ENCODE measurements at regions not wholly inside any gene's neighbourhood (a gene's known extent, or its start where the extent isn't known, plus 50 kb on each side); places are given as distances from the start of the nearest gene placed in this dataset.

GRCh38 chr3:95037927-95038326, 975.1 kb downstream of the NSUN3 start:
- Histone ChIP-seq H3K9me3 (ENCODE audit: low read depth, low read length) (no peaks in the 10 kb centered on the region), H3K79me2 (ENCODE audit: insufficient read depth, low read length) (no peaks in the 10 kb centered on the region), H3K27ac (ENCODE audit: low read depth, low read length) (no peak overlapping the region), H3K4me1 (ENCODE audit: insufficient read depth, low read length) (no peaks in the 10 kb centered on the region), H3K27me3 (ENCODE audit: insufficient read depth, low read length) (no peaks in the 10 kb centered on the region), H4K20me1 (ENCODE audit: insufficient read depth, low read length) (no peaks in the 10 kb centered on the region), H3K4me3 (ENCODE audit: insufficient read depth, low read length) (no peak overlapping the region), H2AFZ (ENCODE audit: low read length) (no peak overlapping the region), H3K36me3 (ENCODE audit: insufficient read depth, low read length) (no peaks in the 10 kb centered on the region), H3K4me2 (ENCODE audit: insufficient read depth, low read length) (no peak overlapping the region)
- no peak for DNase-seq (ENCODE audit: insufficient read length, low spot score, missing footprints)
- no peak for TF ChIP-seq CTCF (IDR thresholded peaks at IDR 0.05; ENCODE audit: extremely low read depth, low read depth, low read length)

GRCh38 chr3:95044101-95044500, 981.2 kb downstream of the NSUN3 start:
- no peak overlapping the region for H2AFZ ChIP-seq (ENCODE audit: low read length)
- no peaks in the 10 kb centered on the region for H3K9me3 ChIP-seq (ENCODE audit: low read depth, low read length)
- no peaks in the 10 kb centered on the region for H3K79me2 ChIP-seq (ENCODE audit: insufficient read depth, low read length)
- H3K4me2 ChIP-seq (ENCODE audit: insufficient read depth, low read length): no peak overlapping the region
- no peak overlapping the region for H3K27ac ChIP-seq (ENCODE audit: low read depth, low read length)
- H3K27me3 ChIP-seq (ENCODE audit: insufficient read depth, low read length): no peaks in the 10 kb centered on the region
- no peak for TF ChIP-seq CTCF (IDR thresholded peaks at IDR 0.05; ENCODE audit: extremely low read depth, low read depth, low read length)
- H3K36me3 ChIP-seq (ENCODE audit: insufficient read depth, low read length): no peaks in the 10 kb centered on the region
- no peak overlapping the region for H3K4me3 ChIP-seq (ENCODE audit: insufficient read depth, low read length)
- no peak for DNase-seq (ENCODE audit: insufficient read length, low spot score, missing footprints)
- H3K4me1 ChIP-seq (ENCODE audit: insufficient read depth, low read length): no peaks in the 10 kb centered on the region
- H4K20me1 ChIP-seq (ENCODE audit: insufficient read depth, low read length): no peaks in the 10 kb centered on the region

GRCh38 chr3:95048564-95048963, 985.7 kb downstream of the NSUN3 start:
- no peak for TF ChIP-seq CTCF (IDR thresholded peaks at IDR 0.05; ENCODE audit: extremely low read depth, low read depth, low read length)
- H2AFZ ChIP-seq (ENCODE audit: low read length): no peak overlapping the region
- no peak for DNase-seq (ENCODE audit: insufficient read length, low spot score, missing footprints)

GRCh38 chr3:95049841-95050240, 987.0 kb downstream of the NSUN3 start:
- no peak overlapping the region for H3K27ac ChIP-seq (ENCODE audit: low read depth, low read length)
- H3K4me3 ChIP-seq (ENCODE audit: insufficient read depth, low read length): no peak overlapping the region
- H3K27me3 ChIP-seq (ENCODE audit: insufficient read depth, low read length): no peaks in the 10 kb centered on the region
- no peak for TF ChIP-seq CTCF (IDR thresholded peaks at IDR 0.05; ENCODE audit: extremely low read depth, low read depth, low read length)
- no peak overlapping the region for H2AFZ ChIP-seq (ENCODE audit: low read length)
- no peak overlapping the region for H3K4me2 ChIP-seq (ENCODE audit: insufficient read depth, low read length)
- no peak for DNase-seq (ENCODE audit: insufficient read length, low spot score, missing footprints)
- H4K20me1 ChIP-seq (ENCODE audit: insufficient read depth, low read length): no peaks in the 10 kb centered on the region
- no peaks in the 10 kb centered on the region for H3K4me1 ChIP-seq (ENCODE audit: insufficient read depth, low read length)
- no peaks in the 10 kb centered on the region for H3K9me3 ChIP-seq (ENCODE audit: low read depth, low read length)
- H3K36me3 ChIP-seq (ENCODE audit: insufficient read depth, low read length): no peaks in the 10 kb centered on the region
- H3K79me2 ChIP-seq (ENCODE audit: insufficient read depth, low read length): no peaks in the 10 kb centered on the region

More at GRCh38 chr3:95048564-95048963, 985.7 kb downstream of the NSUN3 start:
- Histone ChIP-seq H4K20me1 (ENCODE audit: insufficient read depth, low read length) (no peaks in the 10 kb centered on the region), H3K36me3 (ENCODE audit: insufficient read depth, low read length) (no peaks in the 10 kb centered on the region), H3K4me1 (ENCODE audit: insufficient read depth, low read length) (no peaks in the 10 kb centered on the region), H3K27ac (ENCODE audit: low read depth, low read length) (no peak overlapping the region), H3K9me3 (ENCODE audit: low read depth, low read length) (no peaks in the 10 kb centered on the region), H3K27me3 (ENCODE audit: insufficient read depth, low read length) (no peaks in the 10 kb centered on the region), H3K4me2 (ENCODE audit: insufficient read depth, low read length) (no peak overlapping the region), H3K4me3 (ENCODE audit: insufficient read depth, low read length) (no peak overlapping the region), H3K79me2 (ENCODE audit: insufficient read depth, low read length) (no peaks in the 10 kb centered on the region)

Data from osteoblast (primary cell).